Endothelial cell of umbilical vein (primary cell): ENCODE measurements at regions not wholly inside any gene's neighbourhood (a gene's known extent, or its start where the extent isn't known, plus 50 kb on each side); places are given as distances from the start of the nearest gene placed in this dataset.

Experiments used
- BruUV-seq: library from RNA; stranded (reverse); fragments of 400-500 nt; replicated peaks from 2 replicates; lab custom pipeline; 2021; lab: Mats Ljungman, UMichigan
- CTCF ChIA-PET: fragments of 300-600, 350-600 bp; sonication (Branson Sonifier 250); formaldehyde crosslinking; loops from one replicate; lab custom pipeline; 2021; ENCODE audit warnings: antibody characterized with exemption, inconsistent platforms; lab: Charles Lee
- POLR2A ChIA-PET: fragments of 300-600, 350-600 bp; sonication (Branson Sonifier 250); formaldehyde crosslinking; loops from one replicate; lab custom pipeline; 2021; ENCODE audit warnings: antibody characterized with exemption, inconsistent platforms; lab: Charles Lee
- DNase-seq: peaks from one replicate; pipeline ENCODE4 v3.0.0-alpha.2; 2011; ENCODE audit warnings: low read depth, low spot score
- FAIRE-seq: peaks from 2 replicates; lab custom pipeline; 2011; peaks lifted over from hg19 to GRCh38; lab: Jason Lieb, UNC
- H2AFZ ChIP-seq: 2 replicates; pipeline ENCODE4 v1.6.0; 2012; ENCODE audit warnings: low read depth, low read length, control low read depth, inconsistent platforms
- H3K27ac ChIP-seq: 2 replicates; pipeline ENCODE4 v1.5.1; 2011; ENCODE audit warnings: low read depth, mild to moderate bottlenecking, control low read depth, low read length, moderate library complexity; ENCODE audit not compliant: insufficient read depth
- H3K27me3 ChIP-seq, 2 experiments: 2 replicates each; pipeline versions ENCODE4 v1.6.0 to v1.6.1; 2011; ENCODE audit warnings: low read length in 2 of 2, mixed read lengths in 1 of 2; ENCODE audit not compliant: control insufficient read depth in 2 of 2, insufficient read depth in 2 of 2
- H3K36me3 ChIP-seq, 2 experiments: 2 replicates in 1 of 2; 3 replicates in 1 of 2; pipeline ENCODE4 v1.5.1; 2011; ENCODE audit warnings: low read length in 2 of 2, mild to moderate bottlenecking in 1 of 2, moderate library complexity in 1 of 2; ENCODE audit not compliant: control insufficient read depth in 2 of 2, insufficient read depth in 2 of 2; ENCODE audit errors: extremely low read depth in 1 of 2
- H3K4me1 ChIP-seq: 3 replicates; pipeline ENCODE4 v1.5.1; 2011; ENCODE audit warnings: mild to moderate bottlenecking, low read length; ENCODE audit not compliant: control insufficient read depth, insufficient read depth; ENCODE audit errors: extremely low read depth
- H3K4me2 ChIP-seq: 2 replicates; pipeline ENCODE4 v1.6.1; 2011; ENCODE audit warnings: low read length, control low read depth, mixed read lengths; ENCODE audit not compliant: insufficient read depth
- H3K4me3 ChIP-seq, 3 experiments: fragments of 200-600 bp in 1 of 3; sonication (generic), shearing (Covaris generic) in 1 of 3; replicated peaks in 1 of 3; 2 replicates each; pipeline ENCODE4 v1.5.1; 2011 to 2016; ENCODE audit warnings: control low read depth in 3 of 3, low read length in 3 of 3, mild to moderate bottlenecking in 2 of 3, inconsistent platforms in 1 of 3, low read depth in 1 of 3, moderate library complexity in 1 of 3; ENCODE audit not compliant: insufficient read depth in 1 of 3
- H3K79me2 ChIP-seq: 2 replicates; pipeline ENCODE4 v1.6.0; 2012; ENCODE audit warnings: low read length, inconsistent platforms; ENCODE audit not compliant: control insufficient read depth, insufficient read depth
- H3K9ac ChIP-seq: replicated peaks from 2 replicates; pipeline ENCODE3; 2011; ENCODE audit warnings: low read length, control low read depth; ENCODE audit not compliant: insufficient read depth; ENCODE audit errors: extremely low read depth
- H3K9me1 ChIP-seq: replicated peaks from 3 replicates; pipeline ENCODE4 v1.6.0; 2011; ENCODE audit warnings: mild to moderate bottlenecking, low read length; ENCODE audit not compliant: control insufficient read depth, insufficient read depth; ENCODE audit errors: extremely low read depth
- H3K9me3 ChIP-seq: replicated peaks from 2 replicates; pipeline ENCODE4 v1.5.1; 2012; ENCODE audit warnings: low read length, inconsistent platforms; ENCODE audit not compliant: control insufficient read depth, insufficient read depth
- H4K20me1 ChIP-seq: replicated peaks from 2 replicates; pipeline ENCODE3; 2011; ENCODE audit warnings: mild to moderate bottlenecking, low read length; ENCODE audit not compliant: control insufficient read depth, insufficient read depth; ENCODE audit errors: extremely low read depth
- EZH2 ChIP-seq: IDR thresholded peaks from 2 replicates; pipeline ENCODE4 v1.6.1; 2012; ENCODE audit warnings: borderline replicate concordance, low read depth, mild to moderate bottlenecking, moderate library complexity, low read length, inconsistent platforms; ENCODE audit not compliant: severe bottlenecking
- FOS ChIP-seq: IDR thresholded peaks from 2 replicates; pipeline ENCODE4 v1.6.1; 2011; ENCODE audit warnings: mild to moderate bottlenecking, low read length, moderate library complexity, borderline replicate concordance; ENCODE audit not compliant: insufficient read depth
- GATA2 ChIP-seq: IDR thresholded peaks from 2 replicates; pipeline ENCODE4 v1.7.0; 2011; ENCODE audit warnings: low read depth, mild to moderate bottlenecking, moderate library complexity, mixed read lengths, low read length; ENCODE audit not compliant: insufficient read length, insufficient read depth
- JUN ChIP-seq: IDR thresholded peaks from 2 replicates; pipeline ENCODE4 v1.6.1; 2011; ENCODE audit warnings: borderline replicate concordance, low read depth; ENCODE audit not compliant: insufficient read length, insufficient read depth
- MYC ChIP-seq: IDR thresholded peaks from one replicate; pipeline ENCODE4 v1.6.1; 2011; ENCODE audit warnings: mild to moderate bottlenecking, low read depth, low read length
- POLR2A ChIP-seq: IDR thresholded peaks from 2 replicates; pipeline ENCODE4 v1.6.1; 2012; ENCODE audit warnings: low read depth, mild to moderate bottlenecking, control low read depth, low read length
- POLR2AphosphoS5 ChIP-seq: IDR thresholded peaks from 2 replicates; pipeline ENCODE4 v1.6.1; 2012; ENCODE audit warnings: low read depth, mild to moderate bottlenecking, control low read depth, low read length, moderate library complexity; ENCODE audit not compliant: insufficient read depth
- dilution Hi-C: fragments of 300-500 bp; cut with MboI; formaldehyde crosslinking; loops from one replicate; pipeline ENCODE4 v1.15.0; 2019; ENCODE audit warnings: low sequenced_read_pairs; ENCODE audit not compliant: extremely low pct_ligation_motif_present
- intact Hi-C: fragments of 100-400 bp; cut with micrococcal nuclease; formaldehyde crosslinking; loops from one replicate; pipeline ENCODE4 v1.10.0; 2022
- TF ChIP-seq, protein P1 (sequence below): IDR thresholded peaks from 2 replicates; pipeline ENCODE4 v1.6.1; 2011; ENCODE audit not compliant: insufficient read depth, insufficient read length
- TF ChIP-seq, protein P2 (sequence below), 2 donors: IDR thresholded peaks; 1 replicate in 1 of 2; 2 replicates in 1 of 2; pipeline ENCODE4 v1.5.1; 2011; ENCODE audit warnings: low read length in 2 of 2, mild to moderate bottlenecking in 2 of 2, moderate library complexity in 2 of 2, control low read depth in 1 of 2, inconsistent platforms in 1 of 2, low read depth in 1 of 2; ENCODE audit not compliant: insufficient read depth in 1 of 2; ENCODE audit errors: extremely low read depth in 1 of 2

DNA sequence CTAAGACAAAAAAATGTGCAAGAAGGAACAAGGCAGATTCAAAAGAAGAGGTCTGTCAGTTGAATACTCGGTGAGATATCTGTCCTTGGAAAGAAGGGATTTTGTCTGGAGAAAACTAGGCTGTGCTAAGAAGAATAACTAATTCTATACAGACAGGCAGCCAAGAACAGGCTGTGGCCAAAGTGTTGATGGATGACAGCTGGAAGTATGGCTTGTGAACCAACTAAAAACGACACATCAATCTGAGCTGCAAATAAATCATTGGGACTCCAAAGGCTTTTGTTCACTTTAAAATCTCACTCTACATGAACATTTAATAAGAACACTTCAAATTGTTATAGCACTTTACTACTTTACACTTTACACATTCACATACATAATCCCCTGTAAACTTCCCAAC is 70.5 kb upstream of the IGSF1 start:
- FAIRE-seq (no peak), DNase-seq (no peak)
- no peaks in the 10 kb centered on the region for H3K9me3 ChIP-seq
- H4K20me1 ChIP-seq: no peaks in the 10 kb centered on the region
- H2AFZ ChIP-seq: no peak overlapping the region
- no peak for TF ChIP-seq POLR2AphosphoS5
- no peak for TF ChIP-seq FOS
- TF ChIP-seq, protein P1, sequence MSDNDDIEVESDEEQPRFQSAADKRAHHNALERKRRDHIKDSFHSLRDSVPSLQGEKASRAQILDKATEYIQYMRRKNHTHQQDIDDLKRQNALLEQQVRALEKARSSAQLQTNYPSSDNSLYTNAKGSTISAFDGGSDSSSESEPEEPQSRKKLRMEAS: no peak
- no peak for TF ChIP-seq EZH2
- no peak for TF ChIP-seq JUN
- no peak for TF ChIP-seq MYC
- TF ChIP-seq POLR2A: no peak
- TF ChIP-seq GATA2: no peak
- TF ChIP-seq, protein P2, sequence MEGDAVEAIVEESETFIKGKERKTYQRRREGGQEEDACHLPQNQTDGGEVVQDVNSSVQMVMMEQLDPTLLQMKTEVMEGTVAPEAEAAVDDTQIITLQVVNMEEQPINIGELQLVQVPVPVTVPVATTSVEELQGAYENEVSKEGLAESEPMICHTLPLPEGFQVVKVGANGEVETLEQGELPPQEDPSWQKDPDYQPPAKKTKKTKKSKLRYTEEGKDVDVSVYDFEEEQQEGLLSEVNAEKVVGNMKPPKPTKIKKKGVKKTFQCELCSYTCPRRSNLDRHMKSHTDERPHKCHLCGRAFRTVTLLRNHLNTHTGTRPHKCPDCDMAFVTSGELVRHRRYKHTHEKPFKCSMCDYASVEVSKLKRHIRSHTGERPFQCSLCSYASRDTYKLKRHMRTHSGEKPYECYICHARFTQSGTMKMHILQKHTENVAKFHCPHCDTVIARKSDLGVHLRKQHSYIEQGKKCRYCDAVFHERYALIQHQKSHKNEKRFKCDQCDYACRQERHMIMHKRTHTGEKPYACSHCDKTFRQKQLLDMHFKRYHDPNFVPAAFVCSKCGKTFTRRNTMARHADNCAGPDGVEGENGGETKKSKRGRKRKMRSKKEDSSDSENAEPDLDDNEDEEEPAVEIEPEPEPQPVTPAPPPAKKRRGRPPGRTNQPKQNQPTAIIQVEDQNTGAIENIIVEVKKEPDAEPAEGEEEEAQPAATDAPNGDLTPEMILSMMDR (IDR thresholded peaks at IDR 0.05; ENCODE audit: extremely low read depth in 1 of 2, insufficient read depth in 1 of 2, low read depth in 1 of 2, low read length in 2 of 2): no peak
- POLR2A ChIA-PET: no interaction called here
- no peaks in the 10 kb centered on the region for H3K9me1 ChIP-seq
- no peak overlapping the region for H3K4me2 ChIP-seq
- no peaks in the 10 kb centered on the region for H3K4me1 ChIP-seq
- no peaks in the 10 kb centered on the region for H3K27me3 ChIP-seq
- no TSS peak for BruUV-seq
- intact Hi-C loops (no loop called here), dilution Hi-C loops (no loop called here)
- no peak overlapping the region for H3K9ac ChIP-seq
- no peak overlapping the region for H3K4me3 ChIP-seq
- H3K27ac ChIP-seq: no peak overlapping the region
- CTCF ChIA-PET: no interaction called here
- H3K79me2 ChIP-seq: no peaks in the 10 kb centered on the region
- no peaks in the 10 kb centered on the region for H3K36me3 ChIP-seq
